Cardiac muscle cell (in vitro differentiated cells and primary cell): ENCODE measurements at regions not wholly inside any gene's neighbourhood (a gene's known extent, or its start where the extent isn't known, plus 50 kb on each side); places are given as distances from the start of the nearest gene placed in this dataset.

ENCODE experiments used
- DNase-seq, 2 donors: peaks; one replicate each; pipeline versions ENCODE4 v3.0.0 to v3.0.0-alpha.2; 2010 to 2017; ENCODE audit warnings: low read depth in 1 of 2, low spot score in 1 of 2
- H3K27ac ChIP-seq: fragments of 200-600 bp; sonication (generic); 2 replicates; pipeline ENCODE4 v1.5.1; 2016
- H3K27me3 ChIP-seq: fragments of 200-600 bp; sonication (generic); 2 replicates; pipeline ENCODE4 v1.6.0; 2016; ENCODE audit warnings: control low read depth
- H3K36me3 ChIP-seq: fragments of 200-600 bp; sonication (generic); 2 replicates; pipeline ENCODE4 v1.5.1; 2016; ENCODE audit warnings: control low read depth
- H3K4me1 ChIP-seq: fragments of 200-600 bp; sonication (generic); 2 replicates; pipeline ENCODE4 v1.8.1; 2017; ENCODE audit warnings: low read depth, mild to moderate bottlenecking, mixed run types
- H3K4me3 ChIP-seq: fragments of 200-600 bp; sonication (generic); 2 replicates; pipeline ENCODE4 v1.5.1; 2016; ENCODE audit warnings: mild to moderate bottlenecking
- H3K9me3 ChIP-seq: fragments of 200-600 bp; sonication (generic); 2 replicates; pipeline ENCODE4 v1.5.1; 2017; ENCODE audit warnings: low read depth, mild to moderate bottlenecking, control low read depth
- TF ChIP-seq, protein P1 (sequence below): IDR thresholded peaks from 2 replicates; pipeline ENCODE4 v1.5.1; 2012; ENCODE audit warnings: low read depth, mild to moderate bottlenecking, low read length

DNA sequence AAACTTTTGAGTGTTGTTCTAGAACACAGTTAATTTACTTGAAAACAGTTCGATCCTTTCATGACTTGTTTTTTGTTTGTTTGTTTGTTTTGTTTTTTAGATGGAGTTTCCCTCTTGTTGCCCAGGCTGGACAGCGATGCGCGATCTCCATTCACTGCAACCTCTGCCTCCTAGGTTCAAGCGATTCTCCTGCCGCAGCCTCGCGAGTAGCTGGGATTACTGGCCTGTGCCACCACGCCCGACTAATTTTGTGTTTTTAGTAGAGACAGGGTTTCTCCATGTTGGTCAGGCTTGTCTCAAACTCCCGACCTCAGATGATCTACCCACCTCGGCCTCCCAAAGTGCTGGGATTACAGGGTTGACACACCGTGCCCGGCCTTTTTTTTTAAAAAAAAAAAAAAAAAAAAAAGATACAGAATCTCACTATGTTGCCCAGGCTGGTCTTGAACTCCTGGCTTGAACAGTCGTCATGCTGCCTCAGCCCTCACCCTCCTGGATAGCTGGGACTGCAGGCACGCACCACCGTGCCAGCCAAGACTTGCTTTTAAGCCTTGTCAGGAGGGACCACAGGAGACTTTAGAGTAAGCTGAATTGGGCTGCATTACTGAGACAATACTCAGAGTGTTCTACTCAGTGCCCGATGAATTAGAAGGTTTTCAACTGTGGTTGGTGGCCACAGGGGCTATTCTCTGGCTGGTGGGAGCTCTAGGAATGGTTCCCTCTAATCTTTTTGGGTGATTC is 76.7 kb upstream of the SLC22A16 start:
- no peak for DNase-seq
- H3K9me3 ChIP-seq, result no peaks in the 10 kb centered on the region
- H3K27ac ChIP-seq, result no peak overlapping the region
- H3K4me3 ChIP-seq, result no peak overlapping the region
- no peaks in the 10 kb centered on the region for H3K36me3 ChIP-seq
- peaks cover 4% of the 10 kb centered on the region for H3K4me1 ChIP-seq
- no peaks in the 10 kb centered on the region for H3K27me3 ChIP-seq
- TF ChIP-seq, protein P1, sequence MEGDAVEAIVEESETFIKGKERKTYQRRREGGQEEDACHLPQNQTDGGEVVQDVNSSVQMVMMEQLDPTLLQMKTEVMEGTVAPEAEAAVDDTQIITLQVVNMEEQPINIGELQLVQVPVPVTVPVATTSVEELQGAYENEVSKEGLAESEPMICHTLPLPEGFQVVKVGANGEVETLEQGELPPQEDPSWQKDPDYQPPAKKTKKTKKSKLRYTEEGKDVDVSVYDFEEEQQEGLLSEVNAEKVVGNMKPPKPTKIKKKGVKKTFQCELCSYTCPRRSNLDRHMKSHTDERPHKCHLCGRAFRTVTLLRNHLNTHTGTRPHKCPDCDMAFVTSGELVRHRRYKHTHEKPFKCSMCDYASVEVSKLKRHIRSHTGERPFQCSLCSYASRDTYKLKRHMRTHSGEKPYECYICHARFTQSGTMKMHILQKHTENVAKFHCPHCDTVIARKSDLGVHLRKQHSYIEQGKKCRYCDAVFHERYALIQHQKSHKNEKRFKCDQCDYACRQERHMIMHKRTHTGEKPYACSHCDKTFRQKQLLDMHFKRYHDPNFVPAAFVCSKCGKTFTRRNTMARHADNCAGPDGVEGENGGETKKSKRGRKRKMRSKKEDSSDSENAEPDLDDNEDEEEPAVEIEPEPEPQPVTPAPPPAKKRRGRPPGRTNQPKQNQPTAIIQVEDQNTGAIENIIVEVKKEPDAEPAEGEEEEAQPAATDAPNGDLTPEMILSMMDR, result no peak

DNA sequence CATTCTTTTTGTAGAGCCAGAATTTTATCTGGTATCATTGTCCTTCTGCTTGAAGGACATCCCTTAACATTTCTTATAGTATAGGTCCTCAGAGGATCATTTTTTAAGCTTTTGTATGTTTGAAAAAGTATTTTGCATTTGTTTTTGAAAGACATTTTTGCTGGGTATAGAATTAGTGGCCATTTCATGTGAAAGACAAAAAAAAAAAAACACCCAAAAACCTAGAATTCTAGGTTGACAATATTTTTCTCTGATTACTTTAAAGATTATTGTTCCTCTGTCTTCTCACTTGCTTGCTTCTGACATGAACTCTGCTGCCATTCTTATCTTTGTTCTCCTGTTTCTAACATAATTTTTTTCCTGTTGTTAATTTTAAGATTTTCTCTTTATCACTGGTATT is 75.7 kb upstream of the SLC22A16 start:
- Histone ChIP-seq H3K27ac (no peak overlapping the region), H3K4me1 (peaks cover 14% of the 10 kb centered on the region), H3K9me3 (no peaks in the 10 kb centered on the region), H3K27me3 (no peaks in the 10 kb centered on the region), H3K4me3 (no peak overlapping the region), H3K36me3 (no peaks in the 10 kb centered on the region)
- TF ChIP-seq, protein P1, result no peak
- no peak for DNase-seq

DNA sequence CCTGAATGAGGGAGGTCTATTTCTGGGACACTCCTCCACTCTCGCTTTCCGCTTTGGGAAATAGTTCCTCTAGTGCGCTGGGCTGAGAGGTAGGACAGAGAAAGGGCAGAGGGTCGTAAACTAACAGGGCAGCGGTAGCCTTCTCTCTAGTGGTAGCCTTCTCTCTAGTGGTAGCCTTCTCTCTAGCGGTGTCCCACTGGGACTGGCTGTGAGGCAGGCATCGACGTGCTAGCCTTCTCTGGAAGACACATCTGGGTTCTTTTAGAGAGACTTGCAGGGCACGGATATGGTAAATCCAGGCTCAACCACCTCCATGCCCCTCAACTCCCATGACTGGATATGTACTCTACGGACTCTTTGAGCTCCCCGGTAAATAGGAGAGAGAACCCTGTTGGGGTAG is 74.7 kb upstream of the SLC22A16 start:
- no peaks in the 10 kb centered on the region for H3K9me3 ChIP-seq
- TF ChIP-seq, protein P1, result no peak
- no peak overlapping the region for H3K4me3 ChIP-seq
- no peak for DNase-seq
- H3K27ac ChIP-seq, result no peak overlapping the region
- H3K27me3 ChIP-seq, result no peaks in the 10 kb centered on the region
- H3K36me3 ChIP-seq, result no peaks in the 10 kb centered on the region
- H3K4me1 ChIP-seq, result peaks cover 14% of the 10 kb centered on the region

DNA sequence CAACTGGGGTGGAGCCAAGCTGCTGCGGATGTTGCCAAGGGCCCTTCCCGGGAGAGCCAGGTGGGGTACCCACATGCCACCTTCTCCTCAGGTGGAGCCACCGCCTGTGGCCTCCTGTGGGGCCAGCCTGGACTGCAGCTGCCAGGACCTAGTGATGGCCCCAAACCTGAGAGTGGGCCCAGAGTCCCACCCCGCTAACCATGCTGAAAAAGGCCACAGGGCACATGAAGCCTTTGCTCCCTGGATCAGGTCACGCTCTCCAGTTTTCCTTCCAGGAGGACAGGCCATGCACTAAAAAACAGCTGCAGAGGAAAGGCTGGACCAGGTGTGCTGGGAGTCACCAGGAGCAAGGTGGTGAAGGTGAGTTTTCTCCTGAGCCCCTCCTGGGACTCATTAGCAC is 73.9 kb upstream of the SLC22A16 start:
- Histone ChIP-seq H3K9me3 (no peaks in the 10 kb centered on the region), H3K4me3 (no peak overlapping the region), H3K27ac (no peak overlapping the region), H3K27me3 (no peaks in the 10 kb centered on the region), H3K36me3 (no peaks in the 10 kb centered on the region), H3K4me1 (peaks cover 14% of the 10 kb centered on the region)
- no peak for DNase-seq
- TF ChIP-seq, protein P1, result no peak

DNA sequence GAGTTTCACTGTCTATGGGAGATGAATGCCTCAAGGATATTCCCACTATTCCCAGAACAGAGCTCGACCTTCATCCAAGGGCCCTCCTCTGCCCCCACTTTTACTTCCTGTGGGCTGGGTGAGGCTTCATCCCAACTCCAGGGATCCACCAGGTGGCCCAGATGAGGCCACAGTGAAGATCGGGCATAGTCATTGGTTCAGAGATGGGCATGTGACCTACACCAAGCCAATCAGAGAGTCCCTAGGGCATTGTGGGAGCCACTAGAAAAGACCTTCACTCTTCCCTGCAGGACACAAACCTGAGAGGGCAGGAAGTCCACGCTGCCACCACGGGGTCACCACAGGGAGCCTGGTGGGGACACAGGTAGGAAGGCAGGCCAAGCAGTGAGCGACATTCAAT is 72.9 kb upstream of the SLC22A16 start:
- Histone ChIP-seq H3K27ac (no peak overlapping the region), H3K9me3 (no peaks in the 10 kb centered on the region), H3K27me3 (no peaks in the 10 kb centered on the region), H3K4me1 (peaks cover 14% of the 10 kb centered on the region), H3K36me3 (no peaks in the 10 kb centered on the region), H3K4me3 (no peak overlapping the region)
- TF ChIP-seq, protein P1, result no peak
- no peak for DNase-seq
